LNCAP (cell line): ENCODE measurements at regions not wholly inside any gene's neighbourhood (a gene's known extent, or its start where the extent isn't known, plus 50 kb on each side); places are given as distances from the start of the nearest gene placed in this dataset.
A peak's percentile ranks its signal among the peaks of the same experiment; 100 is the strongest.

Experiments used
- TF ChIP-seq, protein P1 (sequence below): fragments of 450-650 bp; IDR thresholded peaks from 2 replicates; pipeline ENCODE4 v1.5.1; 2017; ENCODE audit warnings: mild to moderate bottlenecking

GRCh38 chr3:73175698-73176097 lies 114.2 kb downstream of the EBLN2 start:
- TF ChIP-seq, protein P1, sequence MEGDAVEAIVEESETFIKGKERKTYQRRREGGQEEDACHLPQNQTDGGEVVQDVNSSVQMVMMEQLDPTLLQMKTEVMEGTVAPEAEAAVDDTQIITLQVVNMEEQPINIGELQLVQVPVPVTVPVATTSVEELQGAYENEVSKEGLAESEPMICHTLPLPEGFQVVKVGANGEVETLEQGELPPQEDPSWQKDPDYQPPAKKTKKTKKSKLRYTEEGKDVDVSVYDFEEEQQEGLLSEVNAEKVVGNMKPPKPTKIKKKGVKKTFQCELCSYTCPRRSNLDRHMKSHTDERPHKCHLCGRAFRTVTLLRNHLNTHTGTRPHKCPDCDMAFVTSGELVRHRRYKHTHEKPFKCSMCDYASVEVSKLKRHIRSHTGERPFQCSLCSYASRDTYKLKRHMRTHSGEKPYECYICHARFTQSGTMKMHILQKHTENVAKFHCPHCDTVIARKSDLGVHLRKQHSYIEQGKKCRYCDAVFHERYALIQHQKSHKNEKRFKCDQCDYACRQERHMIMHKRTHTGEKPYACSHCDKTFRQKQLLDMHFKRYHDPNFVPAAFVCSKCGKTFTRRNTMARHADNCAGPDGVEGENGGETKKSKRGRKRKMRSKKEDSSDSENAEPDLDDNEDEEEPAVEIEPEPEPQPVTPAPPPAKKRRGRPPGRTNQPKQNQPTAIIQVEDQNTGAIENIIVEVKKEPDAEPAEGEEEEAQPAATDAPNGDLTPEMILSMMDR = no peak

DNA sequence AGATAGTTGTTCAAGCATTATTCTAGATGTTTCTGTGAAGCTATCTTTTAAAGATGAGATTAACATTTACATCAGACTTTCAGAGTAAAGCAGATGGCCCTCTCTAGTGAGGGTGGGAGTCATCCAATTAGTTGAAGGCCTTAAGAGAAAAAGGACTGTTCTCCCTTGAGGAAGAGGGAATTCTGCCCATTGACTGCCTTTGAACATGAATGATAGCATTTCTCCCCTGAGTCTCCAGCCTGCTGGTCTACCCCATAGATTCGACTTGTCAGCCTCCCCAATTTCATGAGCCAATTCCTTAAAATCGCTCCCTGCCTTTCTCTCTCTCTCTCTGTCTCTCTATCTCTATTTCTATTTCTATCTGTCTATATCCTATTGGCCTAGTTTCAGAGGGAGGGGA lies 115.5 kb downstream of the EBLN2 start:
- TF ChIP-seq, protein P1 = no peak

DNA sequence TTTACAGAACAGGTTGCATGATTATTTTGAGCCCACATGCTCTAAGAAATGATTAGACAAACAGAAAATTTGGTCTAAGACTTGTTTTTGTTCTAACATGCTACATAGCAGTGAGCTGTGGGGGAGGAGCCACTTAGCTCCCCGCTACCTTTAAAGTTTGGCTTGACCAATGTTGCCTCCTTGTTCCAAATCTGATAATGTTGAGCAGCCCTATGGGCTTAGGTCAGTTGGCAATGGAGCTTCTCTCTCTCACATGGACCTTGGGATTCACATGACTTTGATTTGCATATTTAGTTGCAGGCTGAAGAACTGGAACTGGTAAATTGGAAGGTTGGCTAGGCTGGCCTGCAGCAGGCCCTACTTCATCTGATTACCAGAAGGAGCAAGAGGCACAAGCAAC lies 116.4 kb downstream of the EBLN2 start:
- TF ChIP-seq, protein P1 = no peak

DNA sequence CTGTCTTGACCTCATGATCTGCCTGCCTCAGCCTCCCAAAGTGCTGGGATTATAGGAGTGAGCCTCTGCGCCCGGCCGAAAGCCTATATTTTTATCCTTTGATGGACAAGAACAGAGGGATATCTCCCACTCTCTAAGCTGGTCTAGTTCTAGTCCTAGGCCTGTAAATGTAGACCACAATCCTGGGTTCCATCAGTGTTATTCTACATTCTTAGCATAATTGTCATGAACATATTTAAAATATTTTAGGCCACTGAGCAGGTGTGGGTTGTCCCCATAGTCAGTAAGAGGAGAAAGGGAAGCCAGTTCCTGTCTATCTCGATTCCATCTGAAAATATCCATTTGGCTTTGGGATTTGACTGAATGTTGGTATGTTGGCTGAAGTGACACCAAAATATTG lies 118.1 kb downstream of the EBLN2 start:
- TF ChIP-seq, protein P1 = no peak

DNA sequence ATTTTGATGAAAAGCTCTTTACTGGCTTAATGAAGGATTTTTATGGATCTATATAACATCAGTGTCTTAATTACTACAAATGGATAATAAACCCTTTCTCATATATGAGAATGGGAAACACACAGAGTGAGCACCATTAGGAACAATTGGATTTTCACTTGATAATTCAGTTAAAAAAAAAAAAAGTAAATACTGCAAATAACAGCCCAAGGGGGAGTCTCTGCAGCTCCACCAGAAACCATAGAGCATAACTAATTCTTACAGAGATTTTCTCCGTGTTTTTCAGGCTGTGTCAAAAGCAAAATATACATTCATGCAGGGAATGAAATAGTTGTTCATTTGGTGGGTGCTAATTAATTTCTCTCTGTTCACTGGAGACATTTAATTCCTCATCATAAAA lies 125.3 kb downstream of the EBLN2 start:
- TF ChIP-seq, protein P1 = no peak

- TF ChIP-seq, protein P1 = no peak
Observed at GRCh38 chr3:73187328-73187727, 125.9 kb downstream of the EBLN2 start.

GRCh38 chr3:73188707-73189106 lies 127.2 kb downstream of the EBLN2 start:
- TF ChIP-seq, protein P1 = no peak

- TF ChIP-seq, protein P1 = peak; percentile 39; the same call in 1 of the 2 replicates
Observed at GRCh38 chr3:73192036-73192738, 130.7 kb downstream of the EBLN2 start.
